Smooth muscle cell (in vitro differentiated cells): ENCODE measurements at regions not wholly inside any gene's neighbourhood (a gene's known extent, or its start where the extent isn't known, plus 50 kb on each side); places are given as distances from the start of the nearest gene placed in this dataset.

Source experiments
- DNase-seq: peaks from one replicate; lab custom pipeline; 2025; ENCODE audit not compliant: unreplicated experiment; lab: John Stamatoyannopoulos, UW
- H2AFZ ChIP-seq: fragments of 200-600 bp; sonication (generic); 2 replicates; pipeline ENCODE4 v1.6.0; 2016; ENCODE audit warnings: antibody characterized with exemption, low read depth, mild to moderate bottlenecking
- H3F3A ChIP-seq: fragments of 200-600 bp; sonication (generic); 2 replicates; pipeline ENCODE4 v1.6.0; 2017; ENCODE audit warnings: antibody characterized with exemption, low read depth
- H3K27ac ChIP-seq: fragments of 200-600 bp; sonication (generic); 2 replicates; pipeline ENCODE4 v1.5.1; 2016; ENCODE audit warnings: low read depth, mild to moderate bottlenecking
- H3K27me3 ChIP-seq: fragments of 200-600 bp; sonication (generic); 2 replicates; pipeline ENCODE4 v1.6.1; 2016; ENCODE audit warnings: low read depth, mild to moderate bottlenecking
- H3K36me3 ChIP-seq: fragments of 200-600 bp; sonication (generic); 2 replicates; pipeline ENCODE4 v1.5.1; 2016; ENCODE audit warnings: low read depth
- H3K4me1 ChIP-seq: fragments of 200-600 bp; sonication (generic); 2 replicates; pipeline ENCODE4 v1.5.1; 2016; ENCODE audit warnings: low read depth
- H3K4me2 ChIP-seq: fragments of 200-600 bp; sonication (generic); 2 replicates; pipeline ENCODE4 v1.6.0; 2016; ENCODE audit warnings: mild to moderate bottlenecking
- H3K4me3 ChIP-seq: fragments of 200-600 bp; sonication (generic); 2 replicates; pipeline ENCODE4 v1.5.1; 2016; ENCODE audit warnings: mild to moderate bottlenecking
- H3K79me2 ChIP-seq: fragments of 200-600 bp; sonication (generic); 2 replicates; pipeline ENCODE4 v1.6.0; 2016; ENCODE audit warnings: low read depth, mild to moderate bottlenecking
- H3K9ac ChIP-seq: fragments of 200-600 bp; sonication (generic); 2 replicates; pipeline ENCODE4 v1.6.0; 2016; ENCODE audit warnings: low read depth
- H3K9me3 ChIP-seq: fragments of 200-600 bp; sonication (generic); replicated peaks from 2 replicates; pipeline ENCODE4 v1.5.1; 2016; ENCODE audit warnings: low read depth
- H4K20me1 ChIP-seq: fragments of 200-600 bp; sonication (generic); 2 replicates; pipeline ENCODE4 v1.6.0; 2016; ENCODE audit warnings: low read depth
- WGBS: methylation state at CpG from one replicate; pipeline ENCODE4 v1.1.7; 2016; ENCODE audit warnings: low lambda C conversion rate; 5-methylcytosine and 5-hydroxymethylcytosine counted together
- TF ChIP-seq, protein P1 (sequence below): fragments of 200-600 bp; sonication (generic); IDR thresholded peaks from 2 replicates; pipeline ENCODE4 v1.5.1; 2017; ENCODE audit warnings: borderline replicate concordance, mild to moderate bottlenecking, antibody characterized with exemption; ENCODE audit not compliant: insufficient read depth, poor library complexity, severe bottlenecking

DNA sequence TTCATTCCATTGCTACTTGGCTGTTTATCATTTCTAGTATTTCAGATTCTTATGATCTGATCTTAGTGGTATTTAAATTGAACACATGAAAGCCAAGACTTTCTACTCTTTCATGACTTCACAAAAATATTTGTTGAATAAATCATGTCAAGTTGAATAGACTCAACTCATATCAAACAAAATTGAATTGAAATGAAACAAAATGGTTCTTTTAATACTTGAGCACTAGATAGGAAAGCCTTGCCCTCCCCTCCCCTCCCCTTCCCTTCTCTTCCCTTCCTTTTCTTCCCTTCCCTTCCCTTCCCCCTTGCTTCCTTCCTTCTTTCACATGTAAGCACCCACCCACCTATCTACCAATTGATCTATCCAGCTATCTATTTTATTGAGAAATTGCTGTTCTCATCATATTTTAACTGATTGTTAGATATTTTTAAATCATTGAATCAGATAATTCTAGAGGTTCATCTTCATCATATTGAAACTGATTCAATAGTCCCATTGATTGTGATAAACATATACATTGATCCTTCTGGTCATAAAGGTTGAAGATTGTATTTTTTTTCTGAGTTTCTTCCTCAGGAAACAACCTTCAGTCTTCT lies 2015.9 kb downstream of the LRRC4C start:
- no peak for DNase-seq
- Histone ChIP-seq H3K27ac (no peak overlapping the region), H4K20me1 (no peaks in the 10 kb centered on the region), H3K4me2 (no peak overlapping the region), H3K9ac (no peak overlapping the region), H3K4me3 (no peak overlapping the region), H3K4me1 (no peaks in the 10 kb centered on the region), H3F3A (no peaks in the 10 kb centered on the region), H3K9me3 (no peaks in the 10 kb centered on the region), H3K36me3 (no peaks in the 10 kb centered on the region), H3K27me3 (no peaks in the 10 kb centered on the region), H3K79me2 (no peaks in the 10 kb centered on the region), H2AFZ (no peak overlapping the region)
- TF ChIP-seq, protein P1, sequence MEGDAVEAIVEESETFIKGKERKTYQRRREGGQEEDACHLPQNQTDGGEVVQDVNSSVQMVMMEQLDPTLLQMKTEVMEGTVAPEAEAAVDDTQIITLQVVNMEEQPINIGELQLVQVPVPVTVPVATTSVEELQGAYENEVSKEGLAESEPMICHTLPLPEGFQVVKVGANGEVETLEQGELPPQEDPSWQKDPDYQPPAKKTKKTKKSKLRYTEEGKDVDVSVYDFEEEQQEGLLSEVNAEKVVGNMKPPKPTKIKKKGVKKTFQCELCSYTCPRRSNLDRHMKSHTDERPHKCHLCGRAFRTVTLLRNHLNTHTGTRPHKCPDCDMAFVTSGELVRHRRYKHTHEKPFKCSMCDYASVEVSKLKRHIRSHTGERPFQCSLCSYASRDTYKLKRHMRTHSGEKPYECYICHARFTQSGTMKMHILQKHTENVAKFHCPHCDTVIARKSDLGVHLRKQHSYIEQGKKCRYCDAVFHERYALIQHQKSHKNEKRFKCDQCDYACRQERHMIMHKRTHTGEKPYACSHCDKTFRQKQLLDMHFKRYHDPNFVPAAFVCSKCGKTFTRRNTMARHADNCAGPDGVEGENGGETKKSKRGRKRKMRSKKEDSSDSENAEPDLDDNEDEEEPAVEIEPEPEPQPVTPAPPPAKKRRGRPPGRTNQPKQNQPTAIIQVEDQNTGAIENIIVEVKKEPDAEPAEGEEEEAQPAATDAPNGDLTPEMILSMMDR, result no peak

DNA sequence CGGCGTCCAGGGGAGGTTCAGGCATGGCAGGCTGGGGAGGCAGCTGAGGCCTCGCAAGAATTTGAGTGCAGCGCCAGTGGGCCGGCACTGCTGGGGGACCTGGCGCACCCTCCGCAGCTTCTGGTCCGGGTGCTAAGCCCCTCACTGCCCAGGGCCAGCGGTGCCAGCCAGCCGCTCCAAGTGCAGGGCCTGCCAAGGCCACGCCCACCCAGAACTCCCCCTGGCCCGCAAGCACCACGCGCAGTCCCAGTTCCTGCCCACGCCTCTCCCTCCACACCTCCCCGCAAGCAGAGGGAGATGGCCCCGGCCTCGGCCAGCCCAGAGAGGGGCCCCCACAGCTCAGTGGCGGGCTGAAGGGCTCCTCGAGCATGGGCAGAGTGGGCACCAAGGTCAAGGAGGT lies 2017.3 kb downstream of the LRRC4C start:
- H3K9ac ChIP-seq, result no peak overlapping the region
- H3K27me3 ChIP-seq, result no peaks in the 10 kb centered on the region
- H3K4me2 ChIP-seq, result no peak overlapping the region
- no peak for DNase-seq
- H3F3A ChIP-seq, result no peaks in the 10 kb centered on the region
- H2AFZ ChIP-seq, result no peak overlapping the region
- H3K9me3 ChIP-seq, result no peaks in the 10 kb centered on the region
- H3K36me3 ChIP-seq, result no peaks in the 10 kb centered on the region
- H3K4me1 ChIP-seq, result no peaks in the 10 kb centered on the region
- TF ChIP-seq, protein P1, result no peak
- no peaks in the 10 kb centered on the region for H3K79me2 ChIP-seq
- no peak overlapping the region for H3K27ac ChIP-seq
- no peak overlapping the region for H3K4me3 ChIP-seq
- H4K20me1 ChIP-seq, result no peaks in the 10 kb centered on the region
- WGBS, result 92% methylated on average over 14 of the region's 20 CpGs

DNA sequence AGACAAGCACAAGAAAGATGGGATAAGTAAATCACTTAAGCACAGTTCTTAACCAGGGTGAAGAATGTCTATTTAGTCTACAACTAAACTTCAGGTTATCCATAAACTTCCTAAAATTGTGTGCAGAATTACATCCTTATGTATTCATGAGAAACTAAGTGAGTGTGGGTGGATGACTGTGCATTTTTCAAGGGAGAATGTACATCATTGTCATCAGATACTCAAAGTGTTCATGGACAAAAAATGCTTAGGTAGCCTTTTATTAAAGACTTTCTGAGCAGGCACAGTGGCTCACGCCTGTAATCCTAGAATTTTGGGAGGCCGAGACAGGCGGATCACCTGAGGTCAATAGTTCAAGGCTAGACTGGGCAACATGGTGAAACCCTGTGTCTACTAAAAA lies 2023.8 kb downstream of the LRRC4C start:
- Histone ChIP-seq H3K27me3 (no peaks in the 10 kb centered on the region), H3K4me3 (no peak overlapping the region), H4K20me1 (no peaks in the 10 kb centered on the region), H3F3A (no peaks in the 10 kb centered on the region), H3K36me3 (no peaks in the 10 kb centered on the region), H3K27ac (no peak overlapping the region), H2AFZ (no peak overlapping the region), H3K9me3 (no peaks in the 10 kb centered on the region), H3K79me2 (no peaks in the 10 kb centered on the region), H3K4me1 (no peaks in the 10 kb centered on the region), H3K4me2 (no peak overlapping the region), H3K9ac (no peak overlapping the region)
- DNase-seq, result no peak
- TF ChIP-seq, protein P1, result no peak
- WGBS, result 89% methylated on average over 3 of the region's 3 CpGs

- 24% methylated on average over 1 of the region's 1 CpG for WGBS
- Histone ChIP-seq H3K79me2 (no peaks in the 10 kb centered on the region), H3F3A (no peaks in the 10 kb centered on the region)
These were observed 2025.0 kb downstream of the LRRC4C start for GRCh38 chr11:39434466-39434865.

More at GRCh38 chr11:39434466-39434865, 2025.0 kb downstream of the LRRC4C start:
- Histone ChIP-seq H3K4me1 (no peaks in the 10 kb centered on the region), H2AFZ (no peak overlapping the region), H3K9me3 (no peaks in the 10 kb centered on the region), H4K20me1 (no peaks in the 10 kb centered on the region), H3K4me2 (no peak overlapping the region), H3K36me3 (no peaks in the 10 kb centered on the region), H3K4me3 (no peak overlapping the region), H3K27ac (no peak overlapping the region), H3K27me3 (no peaks in the 10 kb centered on the region), H3K9ac (no peak overlapping the region)
- no peak for DNase-seq
- TF ChIP-seq, protein P1, result no peak
